CD14-positive monocyte (primary cell): ENCODE measurements at regions not wholly inside any gene's neighbourhood (a gene's known extent, or its start where the extent isn't known, plus 50 kb on each side); places are given as distances from the start of the nearest gene placed in this dataset.

ENCODE experiments used
- DNase-seq, 3 donors: peaks; one replicate each; pipeline ENCODE4 v3.0.0-alpha.2; 2011 to 2022
- H2AFZ ChIP-seq: 2 replicates; pipeline ENCODE4 v1.6.0; 2012; ENCODE audit warnings: mild to moderate bottlenecking, low read depth, low read length, inconsistent platforms; ENCODE audit not compliant: insufficient read depth, poor library complexity, severe bottlenecking
- H3K27ac ChIP-seq, 2 donors: 1 replicate in 1 of 2; 2 replicates in 1 of 2; pipeline ENCODE4 v1.5.1; 2012 to 2013; ENCODE audit warnings: low read length in 2 of 2, control low read depth in 1 of 2, inconsistent platforms in 1 of 2, low read depth in 1 of 2, mild to moderate bottlenecking in 1 of 2
- H3K27me3 ChIP-seq, 2 donors: one replicate each; pipeline versions ENCODE4 v1.6.0 to v1.6.1; 2011 to 2013; ENCODE audit warnings: low read length in 2 of 2; ENCODE audit not compliant: control insufficient read depth in 2 of 2, insufficient read depth in 2 of 2
- H3K36me3 ChIP-seq, 2 donors: replicated peaks in 1 of 2; 1 replicate in 1 of 2; 2 replicates in 1 of 2; pipeline versions ENCODE4 v1.5.1 to v1.6.1; 2012 to 2013; ENCODE audit warnings: low read length in 2 of 2, control low read depth in 1 of 2, inconsistent platforms in 1 of 2, mild to moderate bottlenecking in 1 of 2; ENCODE audit not compliant: insufficient read depth in 2 of 2, control insufficient read depth in 1 of 2
- H3K4me1 ChIP-seq, 2 donors: 1 replicate in 1 of 2; 2 replicates in 1 of 2; pipeline versions ENCODE4 v1.5.1 to v1.6.1; 2012 to 2013; ENCODE audit warnings: low read length in 2 of 2, control low read depth in 1 of 2, inconsistent platforms in 1 of 2, mild to moderate bottlenecking in 1 of 2, moderate library complexity in 1 of 2; ENCODE audit not compliant: insufficient read depth in 2 of 2, control insufficient read depth in 1 of 2
- H3K4me2 ChIP-seq: replicated peaks from 2 replicates; pipeline ENCODE3; 2012; ENCODE audit warnings: low read length, moderate library complexity, mild to moderate bottlenecking; ENCODE audit not compliant: poor library complexity, severe bottlenecking; ENCODE audit errors: extremely low read depth
- H3K4me3 ChIP-seq, 3 experiments: fragments of 200-600 bp in 1 of 3; sonication (generic) in 1 of 3; replicated peaks in 1 of 3; 1 replicate in 2 of 3; 2 replicates in 1 of 3; pipeline ENCODE4 v1.5.1; 2011 to 2013; ENCODE audit warnings: low read length in 3 of 3, mild to moderate bottlenecking in 3 of 3, control low read depth in 2 of 3, low read depth in 2 of 3, inconsistent platforms in 1 of 3, moderate library complexity in 1 of 3
- H3K79me2 ChIP-seq: 2 replicates; pipeline ENCODE4 v1.6.0; 2012; ENCODE audit warnings: mild to moderate bottlenecking, control low read depth, inconsistent platforms, low read length, moderate library complexity; ENCODE audit not compliant: insufficient read depth
- H3K9ac ChIP-seq: 2 replicates; pipeline ENCODE4 v1.6.0; 2017; ENCODE audit warnings: low read length, mild to moderate bottlenecking; ENCODE audit not compliant: insufficient read depth, poor library complexity, severe bottlenecking
- H3K9me3 ChIP-seq, 2 donors: replicated peaks in 1 of 2; 1 replicate in 1 of 2; 2 replicates in 1 of 2; pipeline versions ENCODE4 v1.5.1 to v1.6.1; 2012 to 2013; ENCODE audit warnings: low read length in 2 of 2, control low read depth in 1 of 2; ENCODE audit not compliant: control insufficient read depth in 1 of 2, insufficient read depth in 1 of 2
- H4K20me1 ChIP-seq: 2 replicates; pipeline ENCODE4 v1.6.0; 2012; ENCODE audit warnings: mild to moderate bottlenecking, low read length, control low read depth, moderate library complexity; ENCODE audit not compliant: insufficient read depth
- H3K27ac Mint-ChIP-seq, 7 donors: one replicate each; pipeline ENCODE4 v1.8.0; 2020; ENCODE audit warnings: mild to moderate bottlenecking in 7 of 7, mixed read lengths in 7 of 7, moderate library complexity in 6 of 7, inconsistent platforms in 2 of 7
- H3K27me3 Mint-ChIP-seq, 3 donors: one replicate each; pipeline ENCODE4 v1.8.0; 2021 to 2022; ENCODE audit warnings: low read depth in 3 of 3, mild to moderate bottlenecking in 3 of 3, mixed read lengths in 3 of 3, moderate library complexity in 3 of 3, inconsistent platforms in 1 of 3
- H3K36me3 Mint-ChIP-seq, 2 donors: one replicate each; pipeline ENCODE4 v1.8.0; 2020; ENCODE audit warnings: mixed read lengths in 2 of 2, inconsistent platforms in 1 of 2, mild to moderate bottlenecking in 1 of 2
- H3K4me1 Mint-ChIP-seq: one replicate; pipeline ENCODE4 v1.8.0; 2020; ENCODE audit warnings: mild to moderate bottlenecking, mixed read lengths
- H3K4me3 Mint-ChIP-seq, 2 donors: one replicate each; pipeline ENCODE4 v1.8.0; 2020; ENCODE audit warnings: mild to moderate bottlenecking in 2 of 2, mixed read lengths in 2 of 2, moderate library complexity in 1 of 2
- H3K9me3 Mint-ChIP-seq, 7 donors: one replicate each; pipeline ENCODE4 v1.8.0; 2020 to 2022; ENCODE audit warnings: mixed read lengths in 7 of 7, mild to moderate bottlenecking in 6 of 7, moderate library complexity in 6 of 7, inconsistent platforms in 2 of 7
- CTCF ChIP-seq: fragments of 200-600 bp; IDR thresholded peaks from one replicate; pipeline ENCODE4 v1.8.0; 2022; ENCODE audit warnings: antibody characterized with exemption, mild to moderate bottlenecking
- WGBS: methylation state at CpG from one replicate; pipeline ENCODE4 v1.1.5; 2013; ENCODE audit warnings: missing lambda C conversion rate; ENCODE audit not compliant: insufficient coverage; 5-methylcytosine and 5-hydroxymethylcytosine counted together
- intact Hi-C, 2 donors: fragments of 100-400 bp; cut with micrococcal nuclease; formaldehyde crosslinking; loops; one replicate each; pipeline versions ENCODE4 v1.15.0 to v1.15.1; 2023

- Histone ChIP-seq H3K9ac (no peak overlapping the region), H3K36me3 (no peaks in the 10 kb centered on the region), H3K4me2 (no peak overlapping the region), H3K9me3 (peaks cover 7 to 21% of the 10 kb centered on the region in 2 donors), H3K4me1 (no peaks in the 10 kb centered on the region), H3K27me3 (no peaks in the 10 kb centered on the region), H3K27ac (no peak overlapping the region), H3K79me2 (no peaks in the 10 kb centered on the region), H2AFZ (no peak overlapping the region), H4K20me1 (no peaks in the 10 kb centered on the region), H3K4me3 (no peak overlapping the region)
- H3K9me3 Mint-ChIP-seq, result peaks cover 4 to 22% (median 9%) of the 10 kb centered on the region in 7 donors
- H3K4me1 Mint-ChIP-seq, result no peaks in the 10 kb centered on the region
- H3K4me3 Mint-ChIP-seq, result no peak overlapping the region
- 86% methylated on average over 1 of the region's 2 CpGs for WGBS
- DNase-seq, result no peak
- TF ChIP-seq CTCF, result no peak
- no peaks in the 10 kb centered on the region for H3K36me3 Mint-ChIP-seq
- intact Hi-C loops, result no loop called here
- no peaks in the 10 kb centered on the region for H3K27me3 Mint-ChIP-seq
- H3K27ac Mint-ChIP-seq, result no peak overlapping the region
Measured at GRCh38 chr5:93337138-93337537, 243.9 kb downstream of the NR2F1-AS1 start.

GRCh38 chr5:93336330-93337110 is 244.5 kb downstream of the NR2F1-AS1 start:
- H3K27ac Mint-ChIP-seq, result no peak overlapping the region
- no peak overlapping the region for H3K4me3 Mint-ChIP-seq
- no peaks in the 10 kb centered on the region for H3K27me3 ChIP-seq
- no peak overlapping the region for H3K4me3 ChIP-seq
- H3K9me3 Mint-ChIP-seq, result peaks cover 2 to 19% (median 9%) of the 10 kb centered on the region in 7 donors
- peaks cover 3 to 21% of the 10 kb centered on the region in 2 donors for H3K9me3 ChIP-seq
- intact Hi-C loops, result no loop called here
- H3K27ac ChIP-seq, result no peak overlapping the region
- TF ChIP-seq CTCF, result no peak
- H3K4me1 ChIP-seq, result no peaks in the 10 kb centered on the region
- no peaks in the 10 kb centered on the region for H3K27me3 Mint-ChIP-seq
- H3K9ac ChIP-seq, result no peak overlapping the region
- H3K4me2 ChIP-seq, result no peak overlapping the region
- H3K36me3 Mint-ChIP-seq, result no peaks in the 10 kb centered on the region
- H2AFZ ChIP-seq, result no peak overlapping the region
- H3K4me1 Mint-ChIP-seq, result no peaks in the 10 kb centered on the region
- no peaks in the 10 kb centered on the region for H3K79me2 ChIP-seq
- no peak for DNase-seq
- no peaks in the 10 kb centered on the region for H3K36me3 ChIP-seq
- H4K20me1 ChIP-seq, result no peaks in the 10 kb centered on the region
- WGBS, result 80% methylated on average over 1 of the region's 3 CpGs
